ENCODE measurements at regions not wholly inside any gene's neighbourhood (a gene's known extent, or its start where the extent isn't known, plus 50 kb on each side); places are given as distances from the start of the nearest gene placed in this dataset.

DNA sequence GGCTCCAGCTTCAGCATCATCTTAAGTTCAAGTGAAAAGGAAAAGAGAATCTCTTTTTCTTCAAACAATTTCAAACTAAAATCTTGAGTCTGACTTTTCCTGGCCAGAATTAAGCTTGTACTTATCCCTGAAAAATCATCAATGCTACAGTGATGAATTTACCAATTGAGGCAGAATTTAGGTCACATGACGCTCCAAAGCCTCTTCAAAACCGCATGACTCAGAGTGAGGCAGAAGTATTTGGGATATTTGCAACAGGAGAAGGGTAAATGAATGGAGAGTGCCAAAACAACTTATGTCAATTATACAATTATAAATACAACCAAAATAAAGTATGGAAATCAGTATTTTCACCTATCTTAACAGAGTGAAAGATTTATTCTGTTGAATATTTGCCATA is 515.5 kb downstream of the COL12A1 start:
- TF ChIP-seq, protein P1, sequence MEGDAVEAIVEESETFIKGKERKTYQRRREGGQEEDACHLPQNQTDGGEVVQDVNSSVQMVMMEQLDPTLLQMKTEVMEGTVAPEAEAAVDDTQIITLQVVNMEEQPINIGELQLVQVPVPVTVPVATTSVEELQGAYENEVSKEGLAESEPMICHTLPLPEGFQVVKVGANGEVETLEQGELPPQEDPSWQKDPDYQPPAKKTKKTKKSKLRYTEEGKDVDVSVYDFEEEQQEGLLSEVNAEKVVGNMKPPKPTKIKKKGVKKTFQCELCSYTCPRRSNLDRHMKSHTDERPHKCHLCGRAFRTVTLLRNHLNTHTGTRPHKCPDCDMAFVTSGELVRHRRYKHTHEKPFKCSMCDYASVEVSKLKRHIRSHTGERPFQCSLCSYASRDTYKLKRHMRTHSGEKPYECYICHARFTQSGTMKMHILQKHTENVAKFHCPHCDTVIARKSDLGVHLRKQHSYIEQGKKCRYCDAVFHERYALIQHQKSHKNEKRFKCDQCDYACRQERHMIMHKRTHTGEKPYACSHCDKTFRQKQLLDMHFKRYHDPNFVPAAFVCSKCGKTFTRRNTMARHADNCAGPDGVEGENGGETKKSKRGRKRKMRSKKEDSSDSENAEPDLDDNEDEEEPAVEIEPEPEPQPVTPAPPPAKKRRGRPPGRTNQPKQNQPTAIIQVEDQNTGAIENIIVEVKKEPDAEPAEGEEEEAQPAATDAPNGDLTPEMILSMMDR (IDR thresholded peaks at IDR 0.05), result no peak
- TF ChIP-seq POLR2AphosphoS5 (IDR thresholded peaks at IDR 0.05), result no peak

Measured in breast epithelium (tissue), 3 donors.